Panc1 (cell line): ENCODE measurements at regions not wholly inside any gene's neighbourhood (a gene's known extent, or its start where the extent isn't known, plus 50 kb on each side); places are given as distances from the start of the nearest gene placed in this dataset.
"Not testable (repeated sequence)": the region's sequence is repeated elsewhere in the genome, so short reads cannot be mapped to it uniquely, and the experiment has no call there.

Experiments
- ATAC-seq: fragments of 200-7000 bp; cut with Tn5 transposase; 2 replicates; pipeline ENCODE4 v1.9.1; 2020; ENCODE audit warnings: mild to moderate bottlenecking, moderate library complexity
- BruUV-seq: library from RNA; stranded (reverse); fragments of 400-500 nt; replicated peaks from 2 replicates; lab custom pipeline; 2021; lab: Mats Ljungman, UMichigan
- CTCF ChIA-PET: fragments of 300-600 bp; sonication (Branson Sonifier 250); formaldehyde crosslinking; loops from one replicate; lab custom pipeline; 2022; ENCODE audit warnings: antibody characterized with exemption; lab: Charles Lee
- POLR2A ChIA-PET: fragments of 300-600 bp; sonication (Branson Sonifier 250); formaldehyde crosslinking; loops from one replicate; lab custom pipeline; 2022; ENCODE audit warnings: antibody characterized with exemption; lab: Charles Lee
- DNase-seq: peaks from one replicate; pipeline ENCODE4 v3.0.0-alpha.2; 2010; ENCODE audit warnings: low read depth, low spot score
- H3K27ac ChIP-seq: 2 replicates; pipeline ENCODE4 v1.5.1; 2011; ENCODE audit warnings: mild to moderate bottlenecking, low read length, inconsistent platforms
- H3K27me3 ChIP-seq: fragments of 200-500 bp; sonication (Bioruptor generic); 2 replicates; pipeline ENCODE4 v1.6.0; 2014; ENCODE audit warnings: low read length, inconsistent platforms; ENCODE audit not compliant: control insufficient read depth, insufficient read depth
- H3K36me3 ChIP-seq: fragments of 200-500 bp; sonication (Bioruptor generic); 2 replicates; pipeline ENCODE4 v1.5.1; 2014; ENCODE audit warnings: inconsistent platforms, mild to moderate bottlenecking, low read length, moderate library complexity; ENCODE audit not compliant: control insufficient read depth, insufficient read depth
- H3K4me1 ChIP-seq: 2 replicates; pipeline ENCODE4 v1.5.1; 2011; ENCODE audit warnings: inconsistent platforms, mild to moderate bottlenecking, low read length, moderate library complexity; ENCODE audit not compliant: control insufficient read depth, insufficient read depth
- H3K4me3 ChIP-seq, 2 experiments: 2 replicates each; pipeline ENCODE4 v1.5.1; 2011 to 2012; ENCODE audit warnings: low read depth in 2 of 2, low read length in 2 of 2, mild to moderate bottlenecking in 2 of 2, inconsistent platforms in 1 of 2, moderate library complexity in 1 of 2
- H3K9me3 ChIP-seq: fragments of 200-500 bp; sonication (Bioruptor generic); 2 replicates; pipeline ENCODE4 v1.5.1; 2014; ENCODE audit warnings: low read depth, mild to moderate bottlenecking, inconsistent platforms, low read length, moderate library complexity; ENCODE audit not compliant: control insufficient read depth, insufficient read depth
- CTCF ChIP-seq: fragments of 450-650 bp; IDR thresholded peaks from 2 replicates; pipeline ENCODE4 v1.5.1; 2017; ENCODE audit warnings: mild to moderate bottlenecking
- POLR2AphosphoS5 ChIP-seq: IDR thresholded peaks from 2 replicates; pipeline ENCODE4 v1.6.1; 2012; ENCODE audit warnings: mild to moderate bottlenecking, low read depth, low read length, moderate library complexity
- REST ChIP-seq, 2 experiments: IDR thresholded peaks; 2 replicates each; pipeline ENCODE4 v1.6.1; 2011 to 2012; ENCODE audit warnings: low read depth in 2 of 2, control low read depth in 1 of 2, low read length in 1 of 2, mild to moderate bottlenecking in 1 of 2, moderate library complexity in 1 of 2; ENCODE audit not compliant: insufficient read depth in 1 of 2
- SIN3A ChIP-seq: IDR thresholded peaks from 2 replicates; pipeline ENCODE4 v1.6.1; 2012; ENCODE audit warnings: low read depth, mild to moderate bottlenecking, low read length, moderate library complexity, borderline replicate concordance; ENCODE audit not compliant: insufficient read depth
- TCF7L2 ChIP-seq: IDR thresholded peaks from 2 replicates; pipeline ENCODE4 v1.6.1; 2011; ENCODE audit warnings: mild to moderate bottlenecking, low read depth, low read length, inconsistent platforms
- in situ Hi-C: cut with HindIII; loops from 2 replicates; pipeline ENCODE4 v1.10.0; 2016; ENCODE audit warnings: low sequenced_read_pairs, low pct_unique_long_range_greater_than_20kb
- intact Hi-C: fragments of 100-400 bp; cut with micrococcal nuclease; formaldehyde crosslinking; loops from one replicate; pipeline ENCODE4 v1.10.0; 2022; ENCODE audit not compliant: unreplicated experiment

DNA sequence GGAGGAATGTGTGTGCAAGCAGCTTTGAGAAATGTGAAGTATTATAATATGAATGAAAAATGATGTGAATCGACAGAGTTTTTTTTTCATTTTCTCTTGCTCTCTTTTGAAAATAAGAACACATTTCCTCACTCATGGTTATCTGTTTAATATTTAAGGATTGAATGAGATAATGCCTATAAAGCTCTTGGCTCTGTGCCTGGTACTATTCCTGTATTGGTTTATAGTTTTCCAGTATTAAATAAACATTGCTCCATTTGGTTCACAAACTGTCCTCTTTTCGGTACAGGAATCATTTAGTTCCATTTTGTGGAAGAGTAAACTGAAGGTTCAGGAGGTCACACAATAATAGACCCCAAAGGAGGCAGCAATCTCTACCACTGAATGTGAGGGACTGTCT, 1185.5 kb upstream of the WWC1 start:
- CTCF ChIA-PET = no interaction called here
- intact Hi-C loops = no loop called here
- TF ChIP-seq SIN3A = no peak
- TF ChIP-seq TCF7L2 = no peak
- no peak for TF ChIP-seq CTCF
- TF ChIP-seq POLR2AphosphoS5 = no peak
- TF ChIP-seq REST (IDR thresholded peaks at IDR 0.05; ENCODE audit: insufficient read depth in 1 of 2, low read depth in 2 of 2, low read length in 1 of 2) = no peak
- POLR2A ChIA-PET = no interaction called here
- Histone ChIP-seq H3K36me3 (no peaks in the 10 kb centered on the region), H3K9me3 (no peaks in the 10 kb centered on the region), H3K27me3 (no peaks in the 10 kb centered on the region), H3K4me3 (no peak overlapping the region), H3K4me1 (no peaks in the 10 kb centered on the region), H3K27ac (no peak overlapping the region)
- DNase-seq = no peak
- BruUV-seq = no TSS peak
- in situ Hi-C loops = no loop called here
- ATAC-seq = no peak

GRCh38 chr5:167107684-167108083, 1183.8 kb upstream of the WWC1 start:
- no peak overlapping the region for H3K27ac ChIP-seq
- intact Hi-C loops (no loop called here), in situ Hi-C loops (no loop called here)
- H3K9me3 ChIP-seq = no peaks in the 10 kb centered on the region
- CTCF ChIA-PET = no interaction called here
- ATAC-seq (no peak), DNase-seq (no peak)
- no TSS peak for BruUV-seq
- H3K36me3 ChIP-seq = no peaks in the 10 kb centered on the region
- no peak overlapping the region for H3K4me3 ChIP-seq
- H3K4me1 ChIP-seq = no peaks in the 10 kb centered on the region
- H3K27me3 ChIP-seq = no peaks in the 10 kb centered on the region
- POLR2A ChIA-PET = no interaction called here
- TF ChIP-seq REST (IDR thresholded peaks at IDR 0.05; ENCODE audit: insufficient read depth in 1 of 2, low read depth in 2 of 2, low read length in 1 of 2) = no peak
- TF ChIP-seq TCF7L2 = no peak
- no peak for TF ChIP-seq SIN3A
- no peak for TF ChIP-seq POLR2AphosphoS5
- TF ChIP-seq CTCF = no peak

- H3K4me3 ChIP-seq, BruUV-seq, H3K9me3 ChIP-seq, in situ Hi-C loops, H3K27me3 ChIP-seq, CTCF ChIA-PET, intact Hi-C loops, H3K4me1 ChIP-seq, ATAC-seq, DNase-seq, H3K36me3 ChIP-seq, POLR2A ChIA-PET, H3K27ac ChIP-seq: not testable (repeated sequence)
These were observed 1183.2 kb upstream of the WWC1 start for GRCh38 chr5:167108266-167108665.
